HCT116 (cell line): ENCODE measurements at regions not wholly inside any gene's neighbourhood (a gene's known extent, or its start where the extent isn't known, plus 50 kb on each side); places are given as distances from the start of the nearest gene placed in this dataset.

Experiments used
- CTCF ChIP-seq, 3 experiments: fragments of 200-600 bp in 1 of 3; sonication (generic) in 1 of 3; IDR thresholded peaks in 2 of 3; conservative IDR thresholded peaks in 1 of 3; 2 replicates each; pipeline ENCODE4 v1.5.1; 2012 to 2017; ENCODE audit warnings: low read depth in 2 of 3, low read length in 2 of 3, antibody characterized with exemption in 1 of 3, borderline replicate concordance in 1 of 3, control low read depth in 1 of 3, mild to moderate bottlenecking in 1 of 3, mixed read lengths in 1 of 3, mixed run types in 1 of 3, moderate library complexity in 1 of 3; ENCODE audit not compliant: insufficient read depth in 1 of 3
- EGR1 ChIP-seq: IDR thresholded peaks from 2 replicates; pipeline ENCODE4 v1.6.1; 2012; ENCODE audit warnings: low read depth
- EZH2 ChIP-seq: fragments of 200-600 bp; sonication (generic); IDR thresholded peaks from 2 replicates; pipeline ENCODE4 v1.6.1; 2017; ENCODE audit warnings: antibody characterized with exemption, mixed run types
- EZH2phosphoT487 ChIP-seq: fragments of 200-600 bp; IDR thresholded peaks from 2 replicates; pipeline ENCODE4 v1.6.1; 2018; ENCODE audit warnings: antibody characterized with exemption, borderline replicate concordance
- MAX ChIP-seq: IDR thresholded peaks from 2 replicates; pipeline ENCODE4 v1.6.1; 2012
- POLR2A ChIP-seq: IDR thresholded peaks from 2 replicates; pipeline ENCODE4 v1.7.0; 2011; ENCODE audit warnings: borderline replicate concordance; ENCODE audit not compliant: insufficient read depth, insufficient read length; ENCODE audit errors: extremely low read depth
- POLR2AphosphoS5 ChIP-seq: IDR thresholded peaks from 2 replicates; pipeline ENCODE4 v1.6.1; 2011; ENCODE audit warnings: mild to moderate bottlenecking, low read depth, low read length, moderate library complexity
- RAD21 ChIP-seq: IDR thresholded peaks from 2 replicates; pipeline ENCODE4 v1.6.1; 2012; ENCODE audit warnings: low read depth, mild to moderate bottlenecking
- SIN3A ChIP-seq: IDR thresholded peaks from 2 replicates; pipeline ENCODE4 v1.6.1; 2012; ENCODE audit warnings: low read depth
- SRF ChIP-seq: IDR thresholded peaks from 2 replicates; pipeline ENCODE4 v1.6.1; 2012; ENCODE audit warnings: low read depth
- ZFX ChIP-seq: fragments of 450-650 bp; IDR thresholded peaks from 2 replicates; pipeline ENCODE4 v1.6.1; 2017
- ZNF274 ChIP-seq: fragments of 200-500 bp; sonication (Bioruptor generic); IDR thresholded peaks from 2 replicates; pipeline ENCODE4 v1.6.1; 2014; ENCODE audit warnings: mild to moderate bottlenecking, low read depth, low read length, inconsistent platforms

- no peak for TF ChIP-seq POLR2AphosphoS5
- no peak for TF ChIP-seq CTCF (IDR thresholded peaks at IDR 0.05 in 2 of 3, conservative IDR thresholded peaks at IDR 0.05 in 1 of 3; ENCODE audit: borderline replicate concordance in 1 of 3, insufficient read depth in 1 of 3, low read depth in 2 of 3, low read length in 2 of 3)
- TF ChIP-seq EZH2: no peak
- TF ChIP-seq MAX: no peak
- no peak for TF ChIP-seq EZH2phosphoT487
- no peak for TF ChIP-seq SRF
- no peak for TF ChIP-seq RAD21
- no peak for TF ChIP-seq ZNF274
- TF ChIP-seq EGR1: no peak
- TF ChIP-seq POLR2A: no peak
- no peak for TF ChIP-seq ZFX
- TF ChIP-seq SIN3A: no peak
These were observed 194.4 kb downstream of the IZUMO3 start for GRCh38 chr9:24351258-24351657.
